Esophagus squamous epithelium (tissue), 4 donors: ENCODE measurements at regions not wholly inside any gene's neighbourhood (a gene's known extent, or its start where the extent isn't known, plus 50 kb on each side); places are given as distances from the start of the nearest gene placed in this dataset.

Experiments used
- POLR2A ChIP-seq, 4 donors: fragments of 450-650 bp; IDR thresholded peaks; one replicate each; pipeline ENCODE4 v1.6.1; 2017; ENCODE audit warnings: antibody characterized with exemption in 4 of 4, mild to moderate bottlenecking in 4 of 4, moderate library complexity in 3 of 4
- TF ChIP-seq, protein P1 (sequence below), 6 experiments: fragments of 450-650 bp in 4 of 6; fragments of 200-600 bp in 2 of 6; sonication (generic) in 2 of 6; IDR thresholded peaks; one replicate each; pipeline ENCODE4 v1.5.1; 2016 to 2019; ENCODE audit warnings: antibody characterized with exemption in 6 of 6, mild to moderate bottlenecking in 4 of 6, moderate library complexity in 4 of 6

DNA sequence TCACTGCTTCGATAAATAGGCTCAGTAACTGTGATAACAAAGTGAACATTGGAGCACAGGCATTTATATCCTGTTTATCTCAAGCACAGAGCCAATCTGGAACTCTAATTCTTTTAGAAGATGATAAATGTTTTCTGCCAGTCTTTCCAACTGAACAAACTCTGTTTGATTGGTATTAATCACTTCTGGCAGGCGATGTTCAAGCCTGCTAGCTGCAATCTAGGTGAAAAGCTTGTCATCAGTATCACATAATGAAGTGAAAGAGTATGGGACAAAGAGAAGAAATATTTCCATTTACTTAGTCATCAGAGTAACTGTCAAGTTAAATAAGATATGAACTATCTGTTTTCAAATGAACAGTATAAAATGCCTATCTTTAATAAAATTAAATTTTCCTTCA lies 577.3 kb downstream of the VGLL3 start:
- TF ChIP-seq, protein P1, sequence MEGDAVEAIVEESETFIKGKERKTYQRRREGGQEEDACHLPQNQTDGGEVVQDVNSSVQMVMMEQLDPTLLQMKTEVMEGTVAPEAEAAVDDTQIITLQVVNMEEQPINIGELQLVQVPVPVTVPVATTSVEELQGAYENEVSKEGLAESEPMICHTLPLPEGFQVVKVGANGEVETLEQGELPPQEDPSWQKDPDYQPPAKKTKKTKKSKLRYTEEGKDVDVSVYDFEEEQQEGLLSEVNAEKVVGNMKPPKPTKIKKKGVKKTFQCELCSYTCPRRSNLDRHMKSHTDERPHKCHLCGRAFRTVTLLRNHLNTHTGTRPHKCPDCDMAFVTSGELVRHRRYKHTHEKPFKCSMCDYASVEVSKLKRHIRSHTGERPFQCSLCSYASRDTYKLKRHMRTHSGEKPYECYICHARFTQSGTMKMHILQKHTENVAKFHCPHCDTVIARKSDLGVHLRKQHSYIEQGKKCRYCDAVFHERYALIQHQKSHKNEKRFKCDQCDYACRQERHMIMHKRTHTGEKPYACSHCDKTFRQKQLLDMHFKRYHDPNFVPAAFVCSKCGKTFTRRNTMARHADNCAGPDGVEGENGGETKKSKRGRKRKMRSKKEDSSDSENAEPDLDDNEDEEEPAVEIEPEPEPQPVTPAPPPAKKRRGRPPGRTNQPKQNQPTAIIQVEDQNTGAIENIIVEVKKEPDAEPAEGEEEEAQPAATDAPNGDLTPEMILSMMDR (IDR thresholded peaks at IDR 0.05) = no peak
- TF ChIP-seq POLR2A (IDR thresholded peaks at IDR 0.05) = no peak
